SKM-1 treated with dmso at 0.1 percent for 144 hours (cell line): ENCODE measurements at regions not wholly inside any gene's neighbourhood (a gene's known extent, or its start where the extent isn't known, plus 50 kb on each side); places are given as distances from the start of the nearest gene placed in this dataset.
"Not testable (repeated sequence)": the region's sequence is repeated elsewhere in the genome, so short reads cannot be mapped to it uniquely, and the experiment has no call there.

Source experiments
- DNase-seq: peaks from one replicate; lab custom pipeline; 2025; ENCODE audit not compliant: unreplicated experiment; lab: John Stamatoyannopoulos, UW

DNA sequence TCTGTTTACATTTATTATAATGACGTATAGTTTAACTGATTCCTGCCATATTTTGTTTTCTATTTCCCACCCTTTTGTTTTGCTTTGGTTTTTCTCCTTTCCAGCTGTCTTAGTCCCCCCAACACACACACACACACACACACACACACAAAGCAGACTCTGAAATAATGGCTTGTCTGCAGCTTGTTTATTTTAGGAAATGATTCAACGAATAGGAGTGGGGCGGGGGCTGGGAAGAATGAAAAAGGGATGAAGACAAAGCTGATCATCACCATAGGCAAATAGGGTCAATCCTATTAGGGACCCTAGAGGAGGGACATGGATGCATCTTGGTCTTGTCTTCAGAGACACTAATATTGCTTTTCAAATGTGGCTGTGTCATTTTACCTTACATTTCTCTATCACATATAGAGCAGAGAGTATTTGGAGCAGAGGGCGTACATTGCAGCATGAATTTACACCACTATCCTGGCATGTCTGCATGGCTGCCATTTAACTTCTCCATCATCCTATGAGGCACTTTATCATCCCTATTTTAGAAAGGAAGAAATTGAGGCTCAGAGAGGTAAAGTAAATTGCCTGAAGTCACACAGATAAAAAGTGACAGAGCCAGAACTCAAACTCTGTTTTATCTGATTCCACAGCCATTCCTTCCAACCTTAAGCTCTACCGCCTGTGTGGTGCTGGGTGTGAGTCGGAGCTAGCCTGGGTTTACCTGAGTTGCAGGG is 147.2 kb upstream of the TPM1 start:
- DNase-seq = no peak

DNA sequence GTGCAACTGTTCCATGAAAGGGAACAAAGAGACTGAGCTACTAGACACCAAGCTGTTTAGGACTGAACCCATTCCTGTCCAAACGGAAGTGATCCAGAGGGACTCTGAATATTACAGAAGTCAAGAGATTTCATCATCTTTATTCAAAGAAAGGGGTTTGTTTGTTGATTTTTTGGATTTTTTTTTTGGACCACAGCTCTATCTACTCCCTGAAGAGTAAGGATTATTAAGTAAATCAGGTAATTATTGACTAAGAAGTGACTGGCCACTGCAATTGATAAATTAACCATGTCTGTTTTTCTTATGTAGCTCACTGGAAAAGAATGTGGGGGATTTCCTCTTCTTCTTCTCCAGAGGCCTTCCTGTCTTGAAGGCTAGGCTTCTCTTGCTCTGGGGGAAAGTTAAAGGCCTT is 146.6 kb upstream of the TPM1 start:
- no peak for DNase-seq

DNA sequence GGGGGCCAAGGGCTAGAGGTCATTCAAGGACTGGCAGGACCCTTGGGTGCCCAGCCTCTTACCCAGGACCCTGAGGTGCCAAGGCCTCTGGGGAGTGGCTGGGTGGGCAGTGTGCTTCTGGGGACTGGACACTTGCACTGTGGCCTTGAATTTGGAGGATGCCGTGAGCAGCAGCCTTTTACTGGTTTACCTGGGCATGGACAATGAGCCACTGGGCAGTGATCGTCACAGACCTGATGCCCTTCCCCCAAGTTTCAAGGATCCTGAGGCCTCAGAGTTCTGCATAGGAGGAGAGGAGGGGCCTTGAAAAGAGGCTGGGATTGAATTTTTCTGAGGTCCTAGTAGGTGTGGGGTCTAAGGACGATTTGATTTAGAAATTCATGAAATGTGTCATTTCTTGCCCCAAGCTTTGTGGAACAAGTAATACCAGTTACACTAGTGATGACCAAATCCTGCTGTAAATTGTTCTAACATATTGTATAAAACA is 146.1 kb upstream of the TPM1 start:
- no peak for DNase-seq

DNA sequence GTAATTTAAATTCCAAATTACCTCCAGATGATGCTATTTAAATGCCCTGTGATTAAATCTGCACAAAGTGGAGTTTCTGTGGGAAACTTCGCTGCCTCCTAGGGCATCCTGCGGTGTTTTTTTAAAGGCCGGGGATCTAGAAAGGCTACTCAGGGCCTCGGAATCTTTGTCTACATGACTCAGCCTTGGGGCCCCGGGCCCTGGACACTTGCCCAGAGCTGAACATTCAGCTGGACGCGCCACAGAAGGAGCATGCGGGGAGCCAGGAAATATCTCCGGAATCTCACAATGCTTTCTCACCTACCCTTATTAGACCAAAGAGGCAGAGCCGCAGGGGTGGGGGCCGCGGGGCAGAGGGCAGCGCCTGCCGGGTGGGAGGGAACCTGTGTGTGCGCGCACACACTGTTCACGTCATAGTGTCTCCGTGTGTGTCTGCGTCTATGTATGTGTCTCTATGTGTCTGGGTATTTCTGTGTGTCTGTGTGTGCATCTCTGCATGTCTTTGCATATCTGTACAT is 145.5 kb upstream of the TPM1 start:
- DNase-seq = no peak

DNA sequence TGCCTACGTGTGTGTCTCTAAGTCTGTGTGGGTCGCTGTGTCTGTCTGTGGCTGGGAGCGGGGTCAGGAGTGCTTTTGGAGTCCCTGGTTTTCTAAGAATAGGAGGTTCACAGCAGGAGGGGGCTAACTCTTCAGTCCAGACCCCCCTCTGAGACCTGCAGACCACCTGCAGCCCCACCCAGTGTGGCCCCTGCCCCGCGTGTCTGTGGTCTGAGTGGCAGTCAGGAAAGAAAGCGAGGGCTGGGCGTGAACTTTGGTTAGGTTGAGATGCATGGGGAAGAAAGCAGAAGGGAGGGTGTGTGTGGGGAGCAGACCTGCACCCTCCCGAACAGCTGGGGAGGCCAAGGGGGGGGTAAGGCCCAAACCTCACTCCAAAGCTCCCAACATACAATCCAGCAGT is 144.9 kb upstream of the TPM1 start:
- DNase-seq = no peak

DNA sequence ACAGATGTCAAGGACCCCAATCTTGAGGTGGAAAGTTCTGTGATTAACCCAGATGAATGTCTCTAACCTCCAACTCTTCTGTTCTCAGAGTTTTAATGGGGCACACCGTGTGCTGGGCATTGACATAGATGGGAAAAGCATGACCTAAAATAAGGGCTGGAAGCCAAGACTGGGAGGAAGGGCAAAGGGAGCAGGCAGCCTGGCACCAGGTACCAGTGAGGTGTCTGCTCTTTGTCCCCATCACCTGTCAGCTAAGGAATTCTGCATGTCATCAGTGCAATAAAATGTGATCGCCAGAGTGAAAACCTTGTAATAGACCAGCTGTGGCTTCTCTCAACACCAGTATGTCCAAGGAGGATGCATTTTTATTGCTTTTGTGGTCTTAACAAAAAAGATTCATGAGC is 143.5 kb upstream of the TPM1 start:
- DNase-seq = no peak

DNA sequence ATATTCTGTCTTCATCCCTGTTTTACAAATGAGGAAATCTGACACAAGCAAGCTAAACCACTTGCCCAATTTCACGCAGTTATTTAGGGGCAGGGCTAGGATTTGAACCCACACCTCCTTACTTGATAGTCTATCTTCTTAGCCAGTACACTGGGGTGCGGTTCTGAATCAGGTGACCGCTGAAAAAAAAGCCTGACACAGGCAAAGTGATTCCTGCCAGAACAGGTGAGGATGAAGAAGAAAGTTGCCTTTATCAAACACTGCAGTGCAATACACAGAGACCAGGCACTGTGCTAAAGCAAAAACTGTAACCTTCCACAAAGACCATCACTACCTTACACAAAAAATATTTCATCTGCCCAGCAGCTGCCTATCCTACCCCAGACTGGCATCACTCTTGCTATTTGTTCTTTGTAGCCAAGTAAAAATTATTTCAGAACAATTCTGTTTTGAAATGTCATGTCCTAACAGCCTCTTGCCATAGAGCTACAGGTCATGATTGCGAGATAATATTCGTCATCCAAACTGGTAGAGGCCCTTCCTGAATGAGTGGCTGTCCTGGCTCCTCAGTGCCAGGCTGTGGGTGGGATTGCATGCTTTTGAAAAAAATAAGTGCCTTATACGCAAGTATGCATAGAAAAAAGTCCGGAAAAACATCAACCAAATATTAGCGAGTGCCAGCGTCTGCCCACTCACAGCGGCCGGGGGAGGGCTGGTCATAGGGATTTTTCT is 142.3 kb upstream of the TPM1 start:
- DNase-seq = no peak

DNA sequence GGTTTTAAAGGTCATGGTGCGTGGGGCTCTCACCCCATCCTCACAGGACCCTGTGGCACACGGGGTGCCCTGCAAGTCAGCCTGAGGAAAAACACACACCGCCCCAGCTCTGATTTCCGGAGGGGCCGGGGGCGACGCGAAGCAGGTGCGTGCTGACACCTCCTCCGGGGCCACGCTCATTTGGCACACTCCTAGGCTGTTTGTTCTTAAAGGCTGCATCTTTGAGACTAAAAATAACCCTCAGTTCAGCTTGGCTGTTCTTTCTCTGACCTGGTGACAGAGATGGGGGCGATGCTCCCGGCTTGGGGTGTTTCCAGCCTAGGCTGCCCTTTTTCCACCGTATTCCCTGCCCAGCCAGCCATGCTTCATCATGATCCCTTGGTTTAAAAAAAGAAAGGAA is 141.5 kb upstream of the TPM1 start:
- no peak for DNase-seq

DNA sequence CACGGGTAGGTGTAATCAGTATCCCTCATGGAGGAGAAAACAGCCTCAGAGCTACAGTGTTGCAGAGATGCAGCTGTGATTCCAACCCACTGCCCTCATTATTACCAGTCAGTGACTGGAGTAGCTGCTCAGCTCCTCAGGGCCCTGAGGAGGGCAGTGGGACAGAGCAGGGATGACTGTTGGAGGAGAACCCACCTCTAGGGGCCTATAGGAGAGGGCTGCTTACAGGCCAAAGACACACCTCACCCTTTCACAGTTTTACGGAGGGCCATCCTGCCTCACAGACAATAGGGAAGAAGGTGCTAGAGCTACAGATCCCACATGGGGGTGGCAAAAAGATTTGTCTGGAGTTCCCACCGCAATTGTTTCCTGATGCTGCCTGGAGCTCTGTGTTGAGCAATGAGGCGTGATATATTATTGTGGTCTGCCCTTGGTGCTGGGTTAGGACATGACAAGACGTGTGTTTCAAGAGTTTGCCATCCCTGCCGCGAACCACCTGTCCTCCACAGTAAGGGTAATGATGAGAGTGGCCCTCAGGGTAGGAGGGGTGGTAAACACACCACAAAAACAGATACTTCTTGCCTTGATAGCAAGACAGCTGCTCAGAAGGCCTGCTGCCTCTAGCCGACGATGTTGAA is 140.5 kb upstream of the TPM1 start:
- no peak for DNase-seq

DNA sequence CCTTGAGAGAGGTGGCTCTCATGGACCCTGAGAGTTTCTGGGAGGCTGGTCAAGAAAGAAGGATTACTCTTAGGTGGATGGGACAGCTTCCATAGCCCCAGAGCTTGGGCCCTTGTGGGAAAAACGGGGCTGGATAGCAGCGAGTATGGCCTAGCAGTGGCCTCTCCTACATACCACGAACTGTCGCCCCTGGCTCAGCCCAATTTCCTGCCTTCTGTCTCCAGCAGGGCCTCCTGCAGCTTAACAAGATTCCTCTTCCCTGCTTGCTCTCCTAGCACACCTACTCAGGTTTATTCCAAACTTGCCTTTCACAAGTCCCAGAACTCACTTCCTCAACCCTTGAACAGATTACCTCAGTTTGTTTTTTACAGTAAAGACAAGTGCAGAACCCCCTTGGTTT is 139.7 kb upstream of the TPM1 start:
- no peak for DNase-seq

DNA sequence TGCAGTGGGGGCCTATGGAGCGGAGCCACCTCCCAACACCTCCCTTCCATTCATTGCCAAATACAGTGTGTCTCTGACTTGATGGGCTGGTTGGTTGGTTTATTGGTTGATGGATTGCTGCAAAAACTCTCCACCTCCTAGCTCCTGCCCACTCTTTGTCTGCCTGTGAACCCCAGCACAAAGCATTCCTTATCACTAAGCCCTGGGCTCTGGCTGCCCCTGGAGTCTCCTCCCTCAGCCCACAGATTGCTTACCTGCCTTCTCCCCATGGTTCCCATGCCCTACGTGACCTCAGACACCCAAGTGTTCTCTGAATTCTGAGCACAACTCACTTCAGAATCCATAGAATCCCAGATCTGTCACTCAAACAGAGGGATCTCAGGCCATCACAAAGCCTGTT is 139.1 kb upstream of the TPM1 start:
- no peak for DNase-seq

DNA sequence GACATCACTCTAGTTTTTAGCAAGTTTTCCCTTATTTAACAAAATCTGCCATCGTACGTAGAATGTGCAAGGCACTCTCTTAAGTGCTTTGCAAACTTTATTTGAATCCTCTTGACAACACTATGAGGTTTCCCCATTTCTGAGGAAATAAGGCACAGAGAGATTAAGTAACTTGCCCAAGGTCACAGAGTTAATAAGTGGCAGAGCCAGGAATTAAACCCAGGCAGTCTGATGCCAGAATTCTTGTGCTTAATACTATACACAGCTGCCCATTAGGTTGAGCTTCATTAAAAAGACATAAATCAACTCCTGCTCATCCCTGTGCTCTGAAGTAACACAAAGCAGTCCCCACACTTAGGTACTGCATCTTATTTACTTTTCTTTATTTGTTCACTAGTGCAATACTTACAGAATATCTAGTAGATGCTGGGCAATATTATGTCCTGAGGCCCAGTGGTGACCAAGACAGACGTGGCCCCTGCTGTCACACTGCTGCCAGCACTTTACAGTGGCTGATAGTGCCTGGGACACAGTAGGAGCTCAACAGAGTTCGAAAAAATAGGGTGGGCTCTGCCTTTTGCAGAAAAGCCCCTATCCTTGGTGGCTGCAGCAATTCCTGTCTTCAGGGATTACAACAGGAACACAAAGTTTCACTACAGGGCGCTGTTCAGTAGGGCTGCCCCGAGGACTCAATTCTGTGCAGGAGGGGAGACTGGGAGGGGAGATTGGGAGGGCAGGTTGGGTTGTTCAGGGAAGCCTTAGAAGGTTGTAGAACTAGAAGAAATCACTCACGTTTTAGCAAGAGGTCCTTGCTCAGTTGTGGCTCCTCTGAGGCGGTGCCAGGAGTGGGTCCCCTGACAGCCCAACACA is 138.3 kb upstream of the TPM1 start:
- no peak for DNase-seq

DNA sequence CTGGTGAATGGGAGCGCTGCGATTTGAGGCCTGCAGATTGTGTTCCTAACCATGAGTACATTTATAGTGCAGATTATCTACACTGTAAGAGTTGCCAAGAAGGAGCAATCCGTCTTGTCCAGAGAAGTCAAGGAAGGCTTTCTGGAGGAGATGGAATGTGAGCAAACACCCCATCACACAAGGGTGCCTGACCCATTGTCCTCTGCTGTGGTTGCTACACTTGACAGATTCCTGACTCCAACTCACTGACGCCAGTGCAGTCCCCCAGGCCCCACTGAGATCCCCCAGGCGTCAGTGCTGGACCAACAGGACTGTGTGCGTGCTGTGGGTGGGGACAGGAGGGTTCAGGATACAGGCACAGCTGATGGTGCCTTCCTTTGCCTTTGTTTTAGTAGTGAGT is 135.9 kb upstream of the TPM1 start:
- DNase-seq = no peak

DNA sequence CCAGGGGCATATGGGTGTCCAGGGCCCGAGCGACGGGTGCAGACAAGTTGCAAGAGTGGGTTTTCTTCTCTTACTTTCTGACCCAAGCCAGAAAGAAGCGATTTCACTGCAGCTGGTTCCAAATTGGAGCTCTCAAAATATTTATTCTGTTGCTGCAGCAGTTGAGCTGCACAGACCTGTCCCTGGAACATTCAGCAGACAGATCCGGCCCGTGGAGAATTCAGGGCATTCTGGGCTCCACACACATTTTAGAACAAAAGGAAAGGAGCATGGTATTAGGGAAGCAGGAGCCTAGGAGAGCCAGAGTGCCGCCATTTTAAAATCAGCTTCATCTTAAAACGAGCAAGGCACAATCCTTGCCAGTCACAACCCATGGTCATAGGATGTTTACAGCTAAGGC is 135.3 kb upstream of the TPM1 start:
- DNase-seq = no peak

DNA sequence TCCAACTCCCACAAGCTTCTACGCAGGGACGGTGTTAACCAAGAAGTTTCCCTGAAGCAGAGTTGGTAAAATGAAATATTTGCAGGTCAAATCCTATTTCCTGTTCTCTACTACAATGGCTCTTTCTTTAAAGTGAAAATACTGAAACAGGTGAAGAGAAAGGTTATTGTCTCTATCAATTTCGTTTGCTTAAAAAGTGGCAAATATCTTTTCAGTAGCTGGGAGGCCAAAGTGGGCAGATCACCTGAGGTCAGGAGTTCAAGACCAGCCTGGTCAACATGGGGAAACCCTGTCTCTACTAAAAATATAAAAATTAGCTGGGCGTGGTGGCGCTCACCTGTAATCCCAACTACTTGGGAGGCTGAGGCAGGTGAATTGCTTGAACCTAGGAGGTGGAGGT is 134.2 kb upstream of the TPM1 start:
- not testable (repeated sequence) for DNase-seq

DNA sequence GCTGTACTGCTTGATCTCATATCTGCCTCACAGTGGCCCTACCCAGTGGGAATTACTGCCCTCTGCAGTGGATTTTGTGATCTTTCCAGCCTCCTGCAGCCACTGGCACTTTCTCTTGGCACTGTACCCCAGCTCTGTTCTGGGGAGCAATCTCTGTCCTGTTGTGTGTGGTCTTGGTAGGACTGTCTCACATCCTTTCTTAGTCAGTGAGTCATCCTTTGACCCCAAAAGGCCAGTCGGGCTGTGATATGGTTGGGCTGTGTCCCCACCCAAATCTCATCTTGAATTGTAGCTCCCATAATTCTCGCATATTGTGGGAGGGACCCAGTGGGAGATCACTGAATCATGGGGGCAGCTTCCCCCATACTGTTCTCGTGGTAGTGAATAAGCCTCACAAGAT is 133.3 kb upstream of the TPM1 start:
- no peak for DNase-seq

DNA sequence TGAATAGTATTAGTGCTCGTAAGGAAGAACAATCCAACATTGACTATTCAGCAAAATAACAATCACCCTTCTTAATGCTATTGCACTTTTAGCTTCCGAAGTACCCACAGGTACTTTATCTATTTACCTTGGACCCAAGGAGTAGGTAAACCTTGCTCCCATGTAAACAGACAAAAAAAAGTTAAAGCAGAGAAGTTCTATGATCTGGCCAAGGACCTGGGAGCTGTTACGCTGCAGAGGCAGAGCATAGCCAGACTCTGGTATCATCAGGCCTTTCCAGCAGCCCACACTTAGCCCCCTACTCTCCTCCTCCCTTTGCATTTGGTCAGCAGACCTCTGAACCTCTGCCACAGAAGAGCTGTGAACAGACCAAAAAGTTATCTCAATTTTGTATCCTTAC is 130.3 kb upstream of the TPM1 start:
- no peak for DNase-seq

DNA sequence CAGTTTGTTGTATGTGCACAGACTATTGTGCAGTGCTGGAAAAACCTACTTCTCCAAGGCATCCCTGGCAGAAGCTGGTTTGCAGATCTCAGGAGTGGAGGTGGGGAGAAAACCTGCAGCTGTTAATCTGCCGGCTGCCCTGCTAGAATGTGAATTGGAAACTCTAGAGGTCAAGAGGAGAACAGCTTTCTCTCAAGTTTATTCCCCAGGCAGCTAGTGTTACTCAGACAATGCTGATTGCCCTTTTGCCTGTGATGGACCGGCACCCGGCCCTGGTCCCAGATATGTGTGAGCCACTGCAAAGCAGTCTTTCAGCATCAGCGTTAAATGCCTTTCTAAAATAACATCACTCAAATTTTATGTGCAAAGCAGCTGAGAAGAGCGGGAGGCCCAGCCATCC is 129.7 kb upstream of the TPM1 start:
- no peak for DNase-seq

DNA sequence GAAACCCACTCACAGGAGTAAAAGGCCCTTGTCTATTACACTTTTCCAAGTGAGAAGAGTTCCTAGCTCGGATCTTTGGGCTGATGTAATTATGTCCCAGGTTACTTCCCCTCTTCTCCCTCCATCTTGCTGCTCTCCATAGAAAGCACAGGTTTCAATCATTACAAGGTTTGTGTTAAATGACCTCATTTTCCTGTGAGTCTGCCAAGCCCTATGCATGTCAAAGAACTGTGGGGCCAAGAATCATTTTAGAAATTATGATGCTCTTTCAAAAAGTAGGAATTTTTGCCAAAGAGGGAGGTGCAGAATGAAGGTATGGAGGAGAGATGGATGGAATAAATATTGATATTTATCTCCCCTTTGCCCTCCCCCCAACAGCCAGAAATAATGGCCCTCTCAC is 129.3 kb upstream of the TPM1 start:
- no peak for DNase-seq

DNA sequence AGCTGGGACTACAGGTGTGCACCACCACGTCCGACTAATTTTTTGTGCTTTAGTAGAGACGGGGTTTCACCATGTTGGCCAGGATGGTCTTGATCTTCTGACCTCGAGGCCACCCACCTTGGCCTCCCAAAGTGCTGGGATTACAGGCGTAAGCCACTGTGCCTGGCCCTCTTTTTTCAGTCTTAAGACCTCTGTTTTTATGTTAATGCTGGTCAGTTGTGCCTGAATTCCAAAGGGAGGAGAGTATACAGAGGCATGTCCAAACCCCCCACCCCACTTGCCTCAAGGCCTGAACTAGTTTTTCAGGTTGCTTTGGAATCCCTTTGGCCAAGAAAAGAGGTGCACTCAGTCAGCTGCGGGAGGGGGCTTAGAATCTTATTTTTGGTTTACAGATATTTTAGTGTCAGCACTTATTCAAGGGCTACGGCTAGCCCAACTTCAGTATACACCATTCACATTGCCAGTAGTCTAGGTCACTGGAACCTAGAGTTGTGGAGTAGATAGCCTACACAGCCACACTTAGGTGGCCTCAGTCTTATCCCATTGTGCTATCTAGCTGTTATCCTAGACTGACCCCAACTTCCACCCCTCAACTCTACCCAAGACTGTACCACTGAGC is 128.0 kb upstream of the TPM1 start:
- DNase-seq = no peak
